HFFc6 (cell line): ENCODE measurements at regions not wholly inside any gene's neighbourhood (a gene's known extent, or its start where the extent isn't known, plus 50 kb on each side); places are given as distances from the start of the nearest gene placed in this dataset.

Source experiments
- DNase-seq: peaks from one replicate; pipeline ENCODE4 v3.0.0-alpha.2; 2018
- H3K27ac Mint-ChIP-seq: 2 replicates; pipeline ENCODE4 v1.8.0; 2020; ENCODE audit warnings: mild to moderate bottlenecking, mixed read lengths
- H3K27me3 Mint-ChIP-seq: 2 replicates; pipeline ENCODE4 v1.8.0; 2021; ENCODE audit warnings: mild to moderate bottlenecking, moderate library complexity, mixed read lengths; ENCODE audit not compliant: insufficient read depth
- H3K36me3 Mint-ChIP-seq: 2 replicates; pipeline ENCODE4 v1.8.0; 2021; ENCODE audit warnings: low read depth, mixed read lengths
- H3K4me1 Mint-ChIP-seq: 2 replicates; pipeline ENCODE4 v1.8.0; 2020; ENCODE audit warnings: low read depth, mixed read lengths
- H3K4me3 Mint-ChIP-seq: 2 replicates; pipeline ENCODE4 v1.8.0; 2020; ENCODE audit warnings: mild to moderate bottlenecking, moderate library complexity, mixed read lengths
- H3K9me3 Mint-ChIP-seq: 2 replicates; pipeline ENCODE4 v1.8.0; 2020; ENCODE audit warnings: mild to moderate bottlenecking, mixed read lengths
- CTCF ChIP-seq: fragments of 200-600 bp; sonication (generic); IDR thresholded peaks from 2 replicates; pipeline ENCODE4 v1.5.0; 2021; ENCODE audit warnings: antibody characterized with exemption, mild to moderate bottlenecking

GRCh38 chr13:73894995-73895571 lies 239.1 kb downstream of the KLF12 start:
- no peak for DNase-seq
- no peaks in the 10 kb centered on the region; the same call in none of the 2 replicates for H3K27me3 Mint-ChIP-seq
- no peak overlapping the region for H3K4me3 Mint-ChIP-seq
- peaks cover 39% of the 10 kb centered on the region for H3K4me1 Mint-ChIP-seq
- TF ChIP-seq CTCF: no peak
- H3K36me3 Mint-ChIP-seq: peaks cover 7% of the 10 kb centered on the region
- no peak overlapping the region for H3K27ac Mint-ChIP-seq
- no peaks in the 10 kb centered on the region for H3K9me3 Mint-ChIP-seq

- no peaks in the 10 kb centered on the region; the same call in none of the 2 replicates for H3K27me3 Mint-ChIP-seq
- peaks cover 3% of the 10 kb centered on the region for H3K36me3 Mint-ChIP-seq
- no peak overlapping the region for H3K27ac Mint-ChIP-seq
- DNase-seq: no peak
- H3K9me3 Mint-ChIP-seq: no peaks in the 10 kb centered on the region
- TF ChIP-seq CTCF: no peak
- no peak overlapping the region for H3K4me3 Mint-ChIP-seq
- H3K4me1 Mint-ChIP-seq: peaks cover 35% of the 10 kb centered on the region
Observed at GRCh38 chr13:73893833-73894232, 240.4 kb downstream of the KLF12 start.

- H3K4me1 Mint-ChIP-seq: peaks cover 15% of the 10 kb centered on the region; the same call in 1 of the 2 replicates
- H3K4me3 Mint-ChIP-seq: no peak overlapping the region
- no peak overlapping the region for H3K27ac Mint-ChIP-seq
- no peaks in the 10 kb centered on the region for H3K9me3 Mint-ChIP-seq
- no peak for DNase-seq
- TF ChIP-seq CTCF: no peak
- H3K27me3 Mint-ChIP-seq: no peaks in the 10 kb centered on the region; the same call in 1 of the 2 replicates
- H3K36me3 Mint-ChIP-seq: 0 out of 2 replicates have a peak, but pooled peaks cover 4% of the 10 kb centered on the region
Observed at GRCh38 chr13:73891805-73892204, 242.4 kb downstream of the KLF12 start.

- peaks cover 41% of the 10 kb centered on the region for H3K36me3 Mint-ChIP-seq
- H3K27ac Mint-ChIP-seq: no peak overlapping the region
- H3K4me1 Mint-ChIP-seq: peaks cover 28% of the 10 kb centered on the region
- H3K27me3 Mint-ChIP-seq: no peaks in the 10 kb centered on the region; the same call in 1 of the 2 replicates
- TF ChIP-seq CTCF: no peak
- no peak overlapping the region for H3K4me3 Mint-ChIP-seq
- DNase-seq: no peak
- no peaks in the 10 kb centered on the region for H3K9me3 Mint-ChIP-seq
Observed at GRCh38 chr13:73883162-73883561, 251.0 kb downstream of the KLF12 start.

- no peak overlapping the region for H3K27ac Mint-ChIP-seq
- H3K36me3 Mint-ChIP-seq: peaks cover 37% of the 10 kb centered on the region
- TF ChIP-seq CTCF: no peak
- no peaks in the 10 kb centered on the region; the same call in 1 of the 2 replicates for H3K27me3 Mint-ChIP-seq
- H3K4me3 Mint-ChIP-seq: no peak overlapping the region
- H3K9me3 Mint-ChIP-seq: no peaks in the 10 kb centered on the region
- no peak for DNase-seq
- peaks cover 28% of the 10 kb centered on the region for H3K4me1 Mint-ChIP-seq
Observed at GRCh38 chr13:73880365-73880764, 253.8 kb downstream of the KLF12 start.
